Fibroblast of lung (primary cell): ENCODE measurements at regions not wholly inside any gene's neighbourhood (a gene's known extent, or its start where the extent isn't known, plus 50 kb on each side); places are given as distances from the start of the nearest gene placed in this dataset.

ENCODE experiments used
- CTCF ChIP-seq, 2 donors: IDR thresholded peaks in 1 of 2; conservative IDR thresholded peaks in 1 of 2; 1 replicate in 1 of 2; 2 replicates in 1 of 2; pipeline ENCODE4 v1.5.1; 2011 to 2012; ENCODE audit warnings: low read length in 2 of 2, control low read depth in 1 of 2, inconsistent platforms in 1 of 2, low read depth in 1 of 2, mild to moderate bottlenecking in 1 of 2
- EZH2 ChIP-seq: IDR thresholded peaks from 2 replicates; pipeline ENCODE4 v1.5.1; 2012; ENCODE audit warnings: low read length, control low read depth, mild to moderate bottlenecking; ENCODE audit errors: missing control alignments

DNA sequence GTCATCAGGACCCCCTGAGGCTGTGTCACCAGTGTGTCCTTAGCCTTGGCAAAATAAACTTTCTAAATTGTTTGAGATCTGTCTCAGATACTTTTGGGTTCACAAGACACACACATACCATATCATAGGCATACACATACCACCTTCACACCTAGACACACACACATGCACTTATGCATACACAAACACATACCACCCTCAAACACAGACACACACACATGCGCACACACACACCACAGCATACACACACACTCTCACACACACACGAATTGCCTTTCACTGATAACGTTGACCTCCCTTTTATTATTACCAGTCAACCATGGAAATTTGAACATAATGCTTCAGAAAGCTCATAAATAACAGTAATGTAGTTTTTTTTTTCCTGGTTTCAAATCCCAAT lies 108.6 kb upstream of the MYLIP start:
- TF ChIP-seq CTCF (conservative IDR thresholded peaks at IDR 0.05 in 1 of 2, IDR thresholded peaks at IDR 0.05 in 1 of 2; ENCODE audit: low read depth in 1 of 2, low read length in 2 of 2), result no peak
- no peak for TF ChIP-seq EZH2
